HepG2 (cell line): ENCODE measurements at regions not wholly inside any gene's neighbourhood (a gene's known extent, or its start where the extent isn't known, plus 50 kb on each side); places are given as distances from the start of the nearest gene placed in this dataset.

ENCODE experiments used
- ATAC-seq: fragments of 200-7000 bp; cut with Tn5 transposase; 3 replicates; pipeline ENCODE4 v1.9.1; 2020; ENCODE audit warnings: mild to moderate bottlenecking, moderate library complexity
- BruUV-seq: library from RNA; stranded (reverse); fragments of 400-500 nt; replicated peaks from 2 replicates; lab custom pipeline; 2021; lab: Mats Ljungman, UMichigan
- CTCF ChIA-PET: fragments of 300-600 bp; formaldehyde crosslinking; extraction: SDS; loops from one replicate; lab custom pipeline; 2021; ENCODE audit warnings: low total read pairs, inconsistent platforms, low intra/inter-chr PET ratio; lab: Yijun Ruan, JAX
- POLR2A ChIA-PET: fragments of 350-600 bp; sonication (Branson Sonifier 250); formaldehyde crosslinking; loops from one replicate; lab custom pipeline; 2020; ENCODE audit warnings: antibody characterized with exemption, inconsistent platforms; lab: Yijun Ruan, JAX
- DNase-seq: peaks from one replicate; pipeline ENCODE4 v3.0.0-alpha.2; 2015; ENCODE audit warnings: low spot score
- FAIRE-seq: peaks from 3 replicates; lab custom pipeline; 2011; peaks lifted over from hg19 to GRCh38; lab: Jason Lieb, UNC
- H2AFZ ChIP-seq: one replicate; pipeline ENCODE4 v1.6.1; 2011; ENCODE audit warnings: low read length, inconsistent platforms
- H3K27ac ChIP-seq: fragments of 300-600 bp; 3 replicates; pipeline ENCODE4 v1.8.0; 2011; ENCODE audit warnings: mixed run types, mild to moderate bottlenecking, mixed read lengths, low read length, inconsistent platforms; ENCODE audit not compliant: insufficient read depth; ENCODE audit errors: extremely low read length
- H3K27me3 ChIP-seq, 2 experiments: fragments of 200-600 bp in 1 of 2; 2 replicates in 1 of 2; 3 replicates in 1 of 2; pipeline versions ENCODE4 v1.6.0 to v1.8.0; 2011; ENCODE audit warnings: low read length in 2 of 2, mild to moderate bottlenecking in 2 of 2, moderate library complexity in 2 of 2, inconsistent platforms in 1 of 2; ENCODE audit not compliant: insufficient read depth in 2 of 2, control insufficient read depth in 1 of 2
- H3K36me3 ChIP-seq, 2 experiments: fragments of 200-600 bp in 1 of 2; replicated peaks in 1 of 2; 2 replicates in 1 of 2; 3 replicates in 1 of 2; pipeline versions ENCODE4 v1.5.1 to v1.8.0; 2011; ENCODE audit warnings: low read length in 2 of 2, inconsistent platforms in 1 of 2; ENCODE audit not compliant: insufficient read depth in 2 of 2, control insufficient read depth in 1 of 2
- H3K4me1 ChIP-seq: 2 replicates; pipeline ENCODE4 v1.5.1; 2012; ENCODE audit warnings: low read length, inconsistent platforms; ENCODE audit not compliant: insufficient read depth
- H3K4me2 ChIP-seq: 2 replicates; pipeline ENCODE4 v1.6.0; 2011; ENCODE audit warnings: low read depth, low read length, inconsistent platforms
- H3K4me3 ChIP-seq, 3 experiments: fragments of 200-600 bp in 1 of 3; sonication (generic), shearing (Covaris generic) in 1 of 3; replicated peaks in 1 of 3; 2 replicates each; pipeline ENCODE4 v1.5.1; 2011 to 2016; ENCODE audit warnings: low read length in 3 of 3, inconsistent platforms in 2 of 3, low read depth in 2 of 3, mild to moderate bottlenecking in 2 of 3, control low read depth in 1 of 3, mixed read lengths in 1 of 3; ENCODE audit not compliant: insufficient read depth in 1 of 3
- H3K79me2 ChIP-seq: one replicate; pipeline ENCODE4 v1.6.1; 2011; ENCODE audit warnings: low read length, inconsistent platforms; ENCODE audit not compliant: insufficient read depth
- H3K9ac ChIP-seq: 2 replicates; pipeline ENCODE4 v1.6.0; 2011; ENCODE audit warnings: mild to moderate bottlenecking, low read depth, low read length, inconsistent platforms; ENCODE audit not compliant: insufficient read depth
- H3K9me3 ChIP-seq: 2 replicates; pipeline ENCODE4 v1.5.1; 2012; ENCODE audit warnings: mild to moderate bottlenecking, low read length
- H4K20me1 ChIP-seq: 2 replicates; pipeline ENCODE4 v1.6.0; 2011; ENCODE audit warnings: inconsistent platforms, mild to moderate bottlenecking, low read length, moderate library complexity; ENCODE audit not compliant: insufficient read depth
- ATF4 ChIP-seq, 2 experiments: fragments of 450-650 bp in 1 of 2; sonication (generic) in 1 of 2; formaldehyde crosslinking; IDR thresholded peaks; 2 replicates each; pipeline versions ENCODE4 v1.5.0 to v1.8.0; 2020 to 2022; ENCODE audit warnings: mild to moderate bottlenecking in 1 of 2, missing genetic modification reagents in 1 of 2
- CBX1 ChIP-seq: IDR thresholded peaks from one replicate; pipeline ENCODE4 v1.6.1; 2016; ENCODE audit warnings: antibody characterized with exemption, low read depth
- E2F5 ChIP-seq: sonication (generic); formaldehyde crosslinking; conservative IDR thresholded peaks from 2 replicates; pipeline ENCODE4 v1.4.0; 2020; ENCODE audit warnings: missing genetic modification reagents
- KMT2A ChIP-seq: sonication (generic); formaldehyde crosslinking; IDR thresholded peaks from 2 replicates; pipeline ENCODE4 v1.4.0; 2020; ENCODE audit warnings: missing genetic modification reagents
- MXI1 ChIP-seq: IDR thresholded peaks from 3 replicates; pipeline ENCODE4 v1.6.1; 2012; ENCODE audit warnings: low read depth, low read length, inconsistent platforms, borderline replicate concordance
- MYNN ChIP-seq: sonication (generic); formaldehyde crosslinking; IDR thresholded peaks from 2 replicates; pipeline ENCODE4 v1.4.0; 2020; ENCODE audit warnings: mild to moderate bottlenecking, low read depth, missing genetic modification reagents
- NR0B2 ChIP-seq: sonication (generic); formaldehyde crosslinking; IDR thresholded peaks from 2 replicates; pipeline ENCODE4 v1.4.0; 2020; ENCODE audit warnings: mild to moderate bottlenecking, missing genetic modification reagents
- PCBP2 ChIP-seq: fragments of 200-400 bp; formaldehyde crosslinking; optimal IDR thresholded peaks from 2 replicates; pipeline ENCODE3; 2018; ENCODE audit warnings: low read length, low read depth; ENCODE audit not compliant: poor library complexity, severe bottlenecking
- PHB2 ChIP-seq: fragments of 450-650 bp; IDR thresholded peaks from 2 replicates; pipeline ENCODE4 v1.6.1; 2018; ENCODE audit not compliant: partially characterized antibody
- PPARG ChIP-seq: conservative IDR thresholded peaks from 2 replicates; pipeline ENCODE4 v1.6.1; 2016; ENCODE audit warnings: missing biosample characterization, missing genetic modification reagents
- RAD21 ChIP-seq: fragments of 450-650 bp; formaldehyde crosslinking; IDR thresholded peaks from 2 replicates; pipeline ENCODE4 v1.5.0; 2020; ENCODE audit warnings: mild to moderate bottlenecking
- RFXANK ChIP-seq: IDR thresholded peaks from 2 replicates; pipeline ENCODE4 v1.6.1; 2016
- RNF2 ChIP-seq: fragments of 450-650 bp; conservative IDR thresholded peaks from 2 replicates; pipeline ENCODE4 v1.6.1; 2016; ENCODE audit warnings: low read depth
- SMC3 ChIP-seq: IDR thresholded peaks from 2 replicates; pipeline ENCODE4 v1.6.1; 2011; ENCODE audit warnings: low read length, improper control_type of control experiment
- ZNF160 ChIP-seq: sonication (generic); formaldehyde crosslinking; IDR thresholded peaks from 2 replicates; pipeline ENCODE4 v1.8.0; 2022; ENCODE audit warnings: mild to moderate bottlenecking, inconsistent platforms, missing genetic modification reagents
- ZNF20 ChIP-seq: sonication (generic); formaldehyde crosslinking; IDR thresholded peaks from 2 replicates; pipeline ENCODE4 v1.4.0; 2020; ENCODE audit warnings: mild to moderate bottlenecking, moderate library complexity, missing genetic modification reagents
- ZNF34 ChIP-seq: sonication (generic); formaldehyde crosslinking; IDR thresholded peaks from 2 replicates; pipeline ENCODE4 v1.4.0; 2020; ENCODE audit warnings: mild to moderate bottlenecking, missing genetic modification reagents, borderline replicate concordance
- ZNF570 ChIP-seq: sonication (generic); formaldehyde crosslinking; IDR thresholded peaks from 2 replicates; pipeline ENCODE4 v1.4.0; 2020; ENCODE audit warnings: mild to moderate bottlenecking, missing genetic modification reagents, borderline replicate concordance
- ZNF629 ChIP-seq: sonication (generic); formaldehyde crosslinking; conservative IDR thresholded peaks from 2 replicates; pipeline ENCODE4 v1.5.0; 2020; ENCODE audit warnings: missing genetic modification reagents
- WGBS: methylation state at CpG from one replicate; pipeline ENCODE4 v1.1.6; 2017; ENCODE audit warnings: low lambda C conversion rate; 5-methylcytosine and 5-hydroxymethylcytosine counted together
- in situ Hi-C: cut with HindIII; loops from 2 replicates; pipeline ENCODE4 v1.10.0; 2017; ENCODE audit warnings: low pct_unique_long_range_greater_than_20kb; ENCODE audit not compliant: extremely low pct_ligation_motif_present
- intact Hi-C: fragments of 100-400 bp; cut with micrococcal nuclease; formaldehyde crosslinking; loops from one replicate; pipeline ENCODE4 v1.10.0; 2022; ENCODE audit not compliant: unreplicated experiment
- TF ChIP-seq, protein P1 (sequence below): sonication (generic); formaldehyde crosslinking; IDR thresholded peaks from 2 replicates; pipeline ENCODE4 v1.5.1; 2020; ENCODE audit warnings: missing genetic modification reagents, mild to moderate bottlenecking, borderline replicate concordance
- TF ChIP-seq, protein P2 (sequence below): sonication (generic); formaldehyde crosslinking; IDR thresholded peaks from 2 replicates; pipeline ENCODE4 v1.5.0; 2020; ENCODE audit warnings: mild to moderate bottlenecking, missing genetic modification reagents, moderate library complexity

DNA sequence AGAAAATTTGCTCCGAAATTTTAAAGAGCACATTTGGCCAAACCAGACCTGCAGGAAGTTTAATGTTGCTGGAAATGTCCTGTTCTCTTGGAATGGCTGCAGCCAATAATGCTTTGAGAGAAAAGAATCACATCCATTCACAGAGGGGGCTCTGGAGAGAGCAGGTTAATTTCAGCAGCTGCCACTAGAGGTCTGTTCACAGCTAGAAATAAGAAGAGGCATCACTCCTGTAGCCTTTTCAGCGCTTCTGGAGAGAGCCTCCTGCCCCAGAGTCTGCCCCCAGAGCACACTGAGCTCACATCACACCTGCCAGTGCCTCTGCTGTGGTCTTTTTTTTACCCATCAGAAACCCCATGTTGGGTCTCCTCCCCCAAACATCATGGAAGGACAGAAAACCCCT, 124.8 kb upstream of the RAD23B start:
- no TSS peak for BruUV-seq
- no peak for TF ChIP-seq NR0B2 (CRISPR knock-in tag)
- no peak for TF ChIP-seq PCBP2
- TF ChIP-seq ZNF34 (CRISPR knock-in tag) = no peak
- TF ChIP-seq, protein P1, sequence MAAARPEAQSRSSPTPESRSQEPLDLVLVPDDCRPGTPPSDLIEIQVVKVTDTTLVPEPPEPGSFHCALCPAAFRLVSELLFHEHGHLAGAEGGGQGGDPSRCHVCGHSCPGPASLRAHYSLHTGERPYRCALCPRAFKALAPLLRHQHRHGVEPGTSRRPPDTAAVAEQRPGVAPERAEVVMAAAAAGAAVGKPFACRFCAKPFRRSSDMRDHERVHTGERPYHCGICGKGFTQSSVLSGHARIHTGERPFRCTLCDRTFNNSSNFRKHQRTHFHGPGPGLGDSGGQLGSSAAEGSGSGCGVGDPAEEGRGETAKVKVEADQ (CRISPR knock-in tag) = no peak
- no peak for TF ChIP-seq MYNN (CRISPR knock-in tag)
- no peak for TF ChIP-seq ATF4 (CRISPR knock-in tag; IDR thresholded peaks at IDR 0.05)
- no peak for TF ChIP-seq RFXANK
- no peak for TF ChIP-seq CBX1
- peak; percentile 18; the same call in 1 of the 2 replicates for TF ChIP-seq RAD21 (CRISPR knock-in tag)
- no peak for TF ChIP-seq ZNF629
- TF ChIP-seq PHB2 = no peak
- TF ChIP-seq SMC3 = peak; percentile 18; the same call in 1 of the 2 replicates
- TF ChIP-seq ZNF160 (CRISPR knock-in tag) = no peak
- TF ChIP-seq ZNF570 = no peak
- TF ChIP-seq ZNF20 (CRISPR knock-in tag) = no peak
- TF ChIP-seq RNF2 = no peak
- TF ChIP-seq, protein P2, sequence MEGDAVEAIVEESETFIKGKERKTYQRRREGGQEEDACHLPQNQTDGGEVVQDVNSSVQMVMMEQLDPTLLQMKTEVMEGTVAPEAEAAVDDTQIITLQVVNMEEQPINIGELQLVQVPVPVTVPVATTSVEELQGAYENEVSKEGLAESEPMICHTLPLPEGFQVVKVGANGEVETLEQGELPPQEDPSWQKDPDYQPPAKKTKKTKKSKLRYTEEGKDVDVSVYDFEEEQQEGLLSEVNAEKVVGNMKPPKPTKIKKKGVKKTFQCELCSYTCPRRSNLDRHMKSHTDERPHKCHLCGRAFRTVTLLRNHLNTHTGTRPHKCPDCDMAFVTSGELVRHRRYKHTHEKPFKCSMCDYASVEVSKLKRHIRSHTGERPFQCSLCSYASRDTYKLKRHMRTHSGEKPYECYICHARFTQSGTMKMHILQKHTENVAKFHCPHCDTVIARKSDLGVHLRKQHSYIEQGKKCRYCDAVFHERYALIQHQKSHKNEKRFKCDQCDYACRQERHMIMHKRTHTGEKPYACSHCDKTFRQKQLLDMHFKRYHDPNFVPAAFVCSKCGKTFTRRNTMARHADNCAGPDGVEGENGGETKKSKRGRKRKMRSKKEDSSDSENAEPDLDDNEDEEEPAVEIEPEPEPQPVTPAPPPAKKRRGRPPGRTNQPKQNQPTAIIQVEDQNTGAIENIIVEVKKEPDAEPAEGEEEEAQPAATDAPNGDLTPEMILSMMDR (CRISPR knock-in tag) = peak; percentile 55
- TF ChIP-seq E2F5 = no peak
- TF ChIP-seq PPARG (CRISPR knock-in tag) = no peak
- TF ChIP-seq MXI1 = no peak
- TF ChIP-seq KMT2A = no peak

More for the DNA sequence above, 124.8 kb upstream of the RAD23B start:
- DNase-seq = peak; percentile 35
- ChIA-PET CTCF (no interaction called here), POLR2A (no interaction called here)
- Histone ChIP-seq H4K20me1 (no peaks in the 10 kb centered on the region), H3K4me1 (peaks cover 11% of the 10 kb centered on the region), H3K9me3 (no peaks in the 10 kb centered on the region), H3K27me3 (no peaks in the 10 kb centered on the region), H3K9ac (no peak overlapping the region), H2AFZ (no peak overlapping the region), H3K27ac (no peak overlapping the region), H3K36me3 (no peaks in the 10 kb centered on the region), H3K4me3 (no peak overlapping the region), H3K79me2 (no peaks in the 10 kb centered on the region), H3K4me2 (no peak overlapping the region)
- in situ Hi-C loops (loop anchor here (25.0 kb wide), 1 partner anchor 1246 kb away; no protein-coding TSS in a partner anchor), intact Hi-C loops (loop anchor here (1.0 kb wide), 1 partner anchor 183 kb away; no protein-coding TSS in a partner anchor)
- peak; percentile 28 for FAIRE-seq
- peak; percentile 97 for ATAC-seq
- 0% methylated on average over 1 of the region's 2 CpGs for WGBS
